Lower lobe of right lung (tissue), 2 donors: ENCODE measurements at regions not wholly inside any gene's neighbourhood (a gene's known extent, or its start where the extent isn't known, plus 50 kb on each side); places are given as distances from the start of the nearest gene placed in this dataset.
A peak's percentile ranks its signal among the peaks of the same experiment; 100 is the strongest.

Experiments
- ATAC-seq, 2 donors: fragments of 200-7000 bp; cut with Tn5 transposase; one replicate each; pipeline ENCODE4 v1.9.1; 2020 to 2022; ENCODE audit warnings: mild to moderate bottlenecking in 2 of 2, moderate library complexity in 2 of 2
- DNase-seq: peaks from one replicate; pipeline ENCODE4 v3.0.0-alpha.2; 2020
- H3K27ac ChIP-seq: fragments of 200-600 bp; one replicate; pipeline ENCODE4 v1.8.0; 2022
- H3K27me3 ChIP-seq: fragments of 200-600 bp; one replicate; pipeline ENCODE4 v1.8.0; 2022; ENCODE audit warnings: low read depth
- H3K36me3 ChIP-seq: fragments of 200-600 bp; one replicate; pipeline ENCODE4 v1.8.0; 2022; ENCODE audit warnings: mild to moderate bottlenecking
- H3K4me1 ChIP-seq: fragments of 200-600 bp; one replicate; pipeline ENCODE4 v1.8.0; 2022
- H3K4me3 ChIP-seq: fragments of 200-600 bp; one replicate; pipeline ENCODE4 v1.8.0; 2022; ENCODE audit warnings: mild to moderate bottlenecking
- H3K9me3 ChIP-seq: fragments of 200-600 bp; one replicate; pipeline ENCODE4 v1.8.0; 2022
- CTCF ChIP-seq: fragments of 200-600 bp; IDR thresholded peaks from one replicate; pipeline ENCODE4 v1.8.0; 2022; ENCODE audit warnings: antibody characterized with exemption, mild to moderate bottlenecking
- intact Hi-C: fragments of 100-400 bp; cut with DNase I; formaldehyde crosslinking; loops from one replicate; pipeline ENCODE4 v1.11.0; 2022
- donor health status: DM: no; HTN: yes; CAD: no; lungs with severe emphysema.

GRCh38 chr13:40404967-40405716 is 261.3 kb downstream of the FOXO1 start:
- intact Hi-C loops = no loop called here
- H3K36me3 ChIP-seq = no peaks in the 10 kb centered on the region
- ATAC-seq = no peak
- TF ChIP-seq CTCF = no peak
- no peak for DNase-seq
- H3K27ac ChIP-seq = no peak overlapping the region
- H3K4me1 ChIP-seq = peaks cover 41% of the 10 kb centered on the region
- no peaks in the 10 kb centered on the region for H3K27me3 ChIP-seq
- no peak overlapping the region for H3K4me3 ChIP-seq
- H3K9me3 ChIP-seq = no peaks in the 10 kb centered on the region

- H3K27me3 ChIP-seq = no peaks in the 10 kb centered on the region
- DNase-seq (no peak), ATAC-seq (peak in 1 of 2 donors; percentile 18)
- H3K4me3 ChIP-seq = no peak overlapping the region
- H3K36me3 ChIP-seq = no peaks in the 10 kb centered on the region
- no peaks in the 10 kb centered on the region for H3K9me3 ChIP-seq
- intact Hi-C loops = no loop called here
- H3K4me1 ChIP-seq = peaks cover 41% of the 10 kb centered on the region
- peak overlapping the region; percentile 56 for H3K27ac ChIP-seq
- TF ChIP-seq CTCF = no peak
Measured at GRCh38 chr13:40406405-40407120, 259.9 kb downstream of the FOXO1 start.

- ATAC-seq = no peak
- Histone ChIP-seq H3K27me3 (no peaks in the 10 kb centered on the region), H3K4me3 (no peak overlapping the region), H3K9me3 (no peaks in the 10 kb centered on the region), H3K27ac (peak overlapping the region; percentile 26), H3K36me3 (no peaks in the 10 kb centered on the region), H3K4me1 (peaks cover 32% of the 10 kb centered on the region)
- intact Hi-C loops = no loop called here
- DNase-seq = no peak
- TF ChIP-seq CTCF = no peak
Measured at GRCh38 chr13:40407567-40407966, 258.9 kb downstream of the FOXO1 start.

GRCh38 chr13:40408602-40409001 is 257.8 kb downstream of the FOXO1 start:
- no peaks in the 10 kb centered on the region for H3K36me3 ChIP-seq
- H3K4me1 ChIP-seq = peaks cover 21% of the 10 kb centered on the region
- no peak for TF ChIP-seq CTCF
- H3K4me3 ChIP-seq = no peak overlapping the region
- DNase-seq (no peak), ATAC-seq (no peak)
- H3K9me3 ChIP-seq = no peaks in the 10 kb centered on the region
- intact Hi-C loops = no loop called here
- H3K27ac ChIP-seq = no peak overlapping the region
- H3K27me3 ChIP-seq = no peaks in the 10 kb centered on the region

GRCh38 chr13:40409278-40409677 is 257.2 kb downstream of the FOXO1 start:
- intact Hi-C loops = no loop called here
- Histone ChIP-seq H3K4me1 (peaks cover 16% of the 10 kb centered on the region), H3K4me3 (no peak overlapping the region), H3K27me3 (no peaks in the 10 kb centered on the region), H3K36me3 (no peaks in the 10 kb centered on the region), H3K27ac (no peak overlapping the region), H3K9me3 (no peaks in the 10 kb centered on the region)
- TF ChIP-seq CTCF = no peak
- ATAC-seq = no peak
- no peak for DNase-seq
